ENCODE measurements at regions not wholly inside any gene's neighbourhood (a gene's known extent, or its start where the extent isn't known, plus 50 kb on each side); places are given as distances from the start of the nearest gene placed in this dataset.

DNA sequence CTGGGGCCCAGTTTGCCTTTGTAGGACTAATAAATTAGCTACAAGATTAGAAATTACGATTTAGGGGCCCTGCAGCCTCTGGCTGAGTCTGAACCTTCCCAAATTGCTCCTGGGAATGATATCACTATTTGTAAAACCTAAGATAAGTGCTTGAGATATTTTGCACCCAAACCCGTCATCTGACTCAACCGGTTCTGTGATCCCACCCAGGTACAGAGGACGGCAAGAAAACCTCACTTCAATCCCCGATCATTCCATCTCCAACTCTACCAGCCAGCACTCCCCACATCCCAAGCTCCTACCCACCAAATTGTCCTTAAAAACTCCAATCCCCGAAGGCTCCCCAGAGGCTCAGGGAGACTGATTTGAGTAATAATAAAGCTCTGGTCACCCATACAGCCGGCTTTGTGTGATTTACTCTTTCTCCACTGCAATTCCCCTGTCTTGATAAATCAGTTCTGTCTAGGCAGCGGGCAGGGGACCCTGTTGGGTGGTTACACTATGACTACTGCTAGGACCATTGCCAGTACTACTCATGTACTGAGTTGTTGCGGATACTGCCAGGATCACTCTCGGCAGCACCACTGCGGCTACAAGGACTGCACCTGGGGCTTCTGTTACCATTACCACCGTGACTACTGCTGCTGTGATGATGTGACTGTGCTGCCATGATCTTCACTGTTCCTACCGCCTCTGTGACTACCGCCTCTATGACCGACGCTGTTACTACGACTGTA, 73.1 kb downstream of the IRF8 start:
- DNase-seq = no peak

GRCh38 chr16:85974428-85975375, 75.7 kb downstream of the IRF8 start:
- DNase-seq = no peak

DNA sequence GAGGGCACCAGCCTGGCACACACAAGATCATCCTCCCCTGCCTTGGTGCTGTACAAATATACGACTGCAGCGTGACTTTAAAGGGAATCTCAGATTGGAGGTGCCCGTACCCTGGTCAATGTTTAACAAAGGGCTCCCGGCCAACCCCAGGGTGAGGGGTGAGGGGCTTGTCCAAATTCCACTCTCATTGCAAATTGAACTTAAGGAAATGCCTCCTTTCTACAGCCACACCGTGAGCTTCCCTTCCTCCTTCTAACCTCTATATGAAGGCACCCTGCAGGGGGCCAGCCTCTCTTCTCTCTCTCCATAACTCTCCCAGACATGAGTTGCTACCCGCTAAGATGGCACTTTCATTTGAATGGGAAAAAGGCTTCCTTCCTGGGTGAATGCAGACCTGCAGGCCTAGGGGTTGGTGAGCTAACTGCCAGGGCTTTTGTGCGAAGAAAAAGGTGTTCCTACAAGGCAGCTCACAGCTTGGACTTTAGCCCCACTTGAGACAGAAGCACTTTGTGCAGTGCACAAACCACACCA, 76.6 kb downstream of the IRF8 start:
- no peak for DNase-seq

DNA sequence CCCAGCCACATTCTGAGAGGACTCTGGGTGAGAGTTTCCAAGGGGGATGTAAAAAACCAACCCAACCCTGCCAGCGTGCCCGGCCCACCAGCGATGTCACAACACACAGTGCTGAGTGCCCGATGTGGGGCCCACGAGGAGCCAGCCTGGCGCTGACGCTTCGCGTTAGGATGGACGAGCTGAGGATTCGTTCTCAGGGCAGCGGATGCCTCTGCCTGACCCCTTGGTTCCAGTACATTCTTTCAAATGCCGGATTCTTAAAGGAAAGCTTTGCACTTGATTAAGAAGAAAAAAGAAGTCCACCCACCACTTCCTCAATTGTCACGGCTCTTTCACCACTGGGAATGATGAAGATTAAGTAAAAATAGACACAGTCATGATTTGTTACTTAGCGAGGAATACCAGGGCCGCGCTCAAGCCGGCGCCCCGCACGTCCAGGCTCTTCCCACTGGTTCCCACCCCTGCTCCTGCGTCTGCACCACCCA, 79.4 kb downstream of the IRF8 start:
- DNase-seq = no peak

GRCh38 chr16:85978976-85979375, 80.0 kb downstream of the IRF8 start:
- no peak for DNase-seq

- DNase-seq = no peak
Observed at GRCh38 chr16:85979605-85980004, 80.6 kb downstream of the IRF8 start.

DNA sequence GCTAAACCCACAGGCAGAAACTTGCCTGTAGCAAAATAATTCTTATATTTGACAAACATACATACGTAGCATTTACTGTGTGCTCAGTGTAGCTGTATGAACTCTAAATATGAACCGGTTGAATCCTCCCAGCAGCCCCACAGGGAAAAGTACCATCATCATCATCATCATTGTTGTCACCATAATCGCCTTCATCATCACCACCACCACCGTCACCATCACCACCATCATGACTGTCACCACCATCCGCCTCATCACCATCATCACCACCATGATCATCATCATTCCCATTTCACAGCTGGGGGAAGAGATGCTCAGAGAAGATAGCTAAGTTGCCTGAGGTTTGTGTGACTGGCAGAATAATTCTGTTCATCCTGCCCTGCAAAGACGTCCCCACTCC, 81.7 kb downstream of the IRF8 start:
- no peak for DNase-seq

DNA sequence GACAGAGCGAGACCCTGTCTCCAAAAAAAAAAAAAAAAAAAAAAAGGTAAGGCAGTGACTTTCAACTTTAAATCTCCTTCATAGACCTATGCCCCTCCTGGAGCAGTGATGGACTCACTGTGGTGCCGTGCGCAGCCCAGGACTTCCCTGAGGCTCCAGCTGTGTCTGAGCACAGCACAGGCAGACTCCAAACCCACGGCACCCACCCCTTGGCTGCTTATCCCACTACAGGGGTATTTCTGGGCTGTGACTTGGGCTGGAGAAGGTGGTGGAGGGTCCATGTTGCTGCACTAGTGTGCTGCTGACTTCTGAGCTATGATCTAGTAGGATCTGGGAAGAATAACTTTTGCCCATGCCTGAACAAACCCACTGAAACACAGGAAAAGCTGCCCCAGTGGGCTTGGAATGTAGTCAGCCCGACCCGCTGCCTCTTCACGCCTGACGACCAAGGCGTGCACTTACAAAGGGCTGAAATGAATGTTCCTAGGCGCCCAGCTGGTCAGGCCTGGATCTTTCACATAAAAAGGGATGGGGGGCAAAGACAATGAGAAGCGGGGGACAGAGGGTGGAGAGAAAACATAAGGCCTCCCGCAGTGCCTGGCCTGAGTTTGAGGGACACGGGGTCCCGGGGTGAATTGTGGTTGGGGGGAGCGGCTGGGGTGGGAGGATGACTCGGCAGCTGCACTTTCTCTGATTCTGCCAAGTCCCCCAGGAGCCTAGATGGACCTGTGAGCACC, 83.0 kb downstream of the IRF8 start:
- no peak for DNase-seq

DNA sequence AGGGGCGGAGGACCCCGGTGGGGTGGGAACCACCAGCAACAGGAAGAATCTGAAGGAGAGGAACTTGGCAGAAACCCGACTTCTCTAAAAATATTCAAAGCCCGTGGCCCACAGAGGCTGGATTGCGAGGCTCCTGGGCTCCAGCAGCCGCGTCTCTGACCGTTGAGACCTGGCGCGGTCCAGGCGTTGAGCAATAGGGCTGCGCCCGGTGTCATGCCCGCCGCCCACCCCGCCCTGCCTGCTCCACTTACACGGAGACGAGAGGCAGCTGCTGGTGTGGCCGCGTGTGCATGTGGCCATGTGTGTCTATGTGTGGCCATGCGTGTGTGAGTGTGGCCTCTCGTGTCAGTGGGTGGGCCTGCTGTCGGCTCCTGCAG, 83.6 kb downstream of the IRF8 start:
- no peak for DNase-seq

DNA sequence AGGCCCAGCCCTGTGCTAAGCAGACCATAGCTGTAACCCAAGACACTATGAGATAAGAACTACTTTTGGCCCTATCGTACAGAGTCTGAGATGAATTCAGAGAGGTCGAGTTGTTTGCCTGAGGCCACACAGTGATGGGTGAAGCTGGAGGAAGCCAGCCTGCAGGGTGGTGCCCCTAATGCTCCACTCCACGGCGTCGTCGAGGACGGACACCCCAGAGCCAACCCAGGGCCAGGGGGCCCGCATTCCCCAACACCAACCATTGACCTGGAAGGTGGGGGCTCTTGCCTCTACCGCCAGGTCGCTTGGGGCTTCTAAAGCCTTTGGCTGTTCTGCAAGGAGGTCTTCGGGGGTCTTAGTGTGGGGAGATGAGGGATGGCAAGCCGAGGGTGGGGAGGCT, 84.1 kb downstream of the IRF8 start:
- no peak for DNase-seq

- no peak for DNase-seq
Observed at GRCh38 chr16:85983606-85984230, 84.8 kb downstream of the IRF8 start.

GRCh38 chr16:85984231-85984880, 85.4 kb downstream of the IRF8 start:
- no peak for DNase-seq

- no peak for DNase-seq
Observed at GRCh38 chr16:85984947-85985451, 86.0 kb downstream of the IRF8 start.

GRCh38 chr16:85986931-85987749, 88.2 kb downstream of the IRF8 start:
- DNase-seq = peak; percentile 87

GRCh38 chr16:85987750-85988078, 88.8 kb downstream of the IRF8 start:
- DNase-seq = no peak

GRCh38 chr16:85988306-85988705, 89.3 kb downstream of the IRF8 start:
- no peak for DNase-seq

- DNase-seq = peak; percentile 73
Observed at GRCh38 chr16:85988723-85989313, 89.9 kb downstream of the IRF8 start.

- DNase-seq = no peak
Observed at GRCh38 chr16:85989376-85989775, 90.4 kb downstream of the IRF8 start.

- no peak for DNase-seq
Observed at GRCh38 chr16:85989863-85990643, 91.1 kb downstream of the IRF8 start.

- DNase-seq = no peak
Observed at GRCh38 chr16:85990861-85991301, 91.9 kb downstream of the IRF8 start.

Measured in activated CD8-positive, alpha-beta memory T cell treated with anti-CD3 and anti-CD28 coated beads, Interleukin-2, amount 50 U/mL, for 48 hours (primary cell).